Lower lobe of right lung (tissue), 2 donors: ENCODE measurements at regions not wholly inside any gene's neighbourhood (a gene's known extent, or its start where the extent isn't known, plus 50 kb on each side); places are given as distances from the start of the nearest gene placed in this dataset.
"Not testable (repeated sequence)": the region's sequence is repeated elsewhere in the genome, so short reads cannot be mapped to it uniquely, and the experiment has no call there.

Experiments
- ATAC-seq, 2 donors: fragments of 200-7000 bp; cut with Tn5 transposase; one replicate each; pipeline ENCODE4 v1.9.1; 2020 to 2022; ENCODE audit warnings: mild to moderate bottlenecking in 2 of 2, moderate library complexity in 2 of 2
- DNase-seq: peaks from one replicate; pipeline ENCODE4 v3.0.0-alpha.2; 2020
- H3K27ac ChIP-seq: fragments of 200-600 bp; one replicate; pipeline ENCODE4 v1.8.0; 2022
- H3K27me3 ChIP-seq: fragments of 200-600 bp; one replicate; pipeline ENCODE4 v1.8.0; 2022; ENCODE audit warnings: low read depth
- H3K36me3 ChIP-seq: fragments of 200-600 bp; one replicate; pipeline ENCODE4 v1.8.0; 2022; ENCODE audit warnings: mild to moderate bottlenecking
- H3K4me1 ChIP-seq: fragments of 200-600 bp; one replicate; pipeline ENCODE4 v1.8.0; 2022
- H3K4me3 ChIP-seq: fragments of 200-600 bp; one replicate; pipeline ENCODE4 v1.8.0; 2022; ENCODE audit warnings: mild to moderate bottlenecking
- H3K9me3 ChIP-seq: fragments of 200-600 bp; one replicate; pipeline ENCODE4 v1.8.0; 2022
- CTCF ChIP-seq: fragments of 200-600 bp; IDR thresholded peaks from one replicate; pipeline ENCODE4 v1.8.0; 2022; ENCODE audit warnings: antibody characterized with exemption, mild to moderate bottlenecking
- intact Hi-C: fragments of 100-400 bp; cut with DNase I; formaldehyde crosslinking; loops from one replicate; pipeline ENCODE4 v1.11.0; 2022
- donor health status: DM: no; HTN: yes; CAD: no; lungs with severe emphysema.

- intact Hi-C loops: no loop called here
- Histone ChIP-seq H3K9me3 (peaks cover 9% of the 10 kb centered on the region), H3K27me3 (no peaks in the 10 kb centered on the region), H3K4me3 (no peak overlapping the region), H3K27ac (no peak overlapping the region), H3K4me1 (no peaks in the 10 kb centered on the region), H3K36me3 (no peaks in the 10 kb centered on the region)
- TF ChIP-seq CTCF: no peak
- ATAC-seq (no peak), DNase-seq (no peak)
Observed at GRCh38 chr15:75117993-75118392, 83.7 kb upstream of the C15orf39 start.

GRCh38 chr15:75119312-75119711 is 82.4 kb upstream of the C15orf39 start:
- H3K27me3 ChIP-seq, intact Hi-C loops, H3K27ac ChIP-seq, H3K36me3 ChIP-seq, H3K9me3 ChIP-seq, H3K4me3 ChIP-seq, ATAC-seq, DNase-seq: not testable (repeated sequence)
- H3K4me1 ChIP-seq: peaks cover 11% of the 10 kb centered on the region

- intact Hi-C loops: no loop called here
- H3K4me3 ChIP-seq: no peak overlapping the region
- peaks cover 31% of the 10 kb centered on the region for H3K4me1 ChIP-seq
- H3K27ac ChIP-seq: no peak overlapping the region
- TF ChIP-seq CTCF: no peak
- no peaks in the 10 kb centered on the region for H3K36me3 ChIP-seq
- no peak for DNase-seq
- H3K27me3 ChIP-seq: no peaks in the 10 kb centered on the region
- ATAC-seq: no peak
- no peaks in the 10 kb centered on the region for H3K9me3 ChIP-seq
Observed at GRCh38 chr15:75121491-75121890, 80.2 kb upstream of the C15orf39 start.

GRCh38 chr15:75123395-75123794 is 78.3 kb upstream of the C15orf39 start:
- DNase-seq (no peak), ATAC-seq (no peak)
- Histone ChIP-seq H3K27me3 (no peaks in the 10 kb centered on the region), H3K9me3 (no peaks in the 10 kb centered on the region), H3K27ac (no peak overlapping the region), H3K4me1 (peaks cover 31% of the 10 kb centered on the region), H3K4me3 (no peak overlapping the region), H3K36me3 (no peaks in the 10 kb centered on the region)
- TF ChIP-seq CTCF: no peak
- intact Hi-C loops: no loop called here

GRCh38 chr15:75124278-75124677 is 77.4 kb upstream of the C15orf39 start:
- H3K27me3 ChIP-seq, H3K4me3 ChIP-seq, H3K9me3 ChIP-seq, intact Hi-C loops, H3K36me3 ChIP-seq, DNase-seq: not testable (repeated sequence)
- Histone ChIP-seq H3K27ac (peak overlapping the region; percentile 69), H3K4me1 (peaks cover 31% of the 10 kb centered on the region)
- ATAC-seq: peak in 1 of 2 donors; percentile 5

GRCh38 chr15:75125935-75126334 is 75.7 kb upstream of the C15orf39 start:
- DNase-seq: no peak
- peak; percentile 68 to 79 for ATAC-seq
- no peak for TF ChIP-seq CTCF

More at GRCh38 chr15:75125935-75126334, 75.7 kb upstream of the C15orf39 start:
- intact Hi-C loops: no loop called here
- Histone ChIP-seq H3K36me3 (no peaks in the 10 kb centered on the region), H3K4me1 (peaks cover 39% of the 10 kb centered on the region), H3K4me3 (no peak overlapping the region), H3K27me3 (no peaks in the 10 kb centered on the region), H3K9me3 (no peaks in the 10 kb centered on the region), H3K27ac (peak overlapping the region; percentile 19)
